Thyroid gland (tissue), 4 donors: ENCODE measurements at regions not wholly inside any gene's neighbourhood (a gene's known extent, or its start where the extent isn't known, plus 50 kb on each side); places are given as distances from the start of the nearest gene placed in this dataset.

Experiments used
- CTCF ChIP-seq, 6 experiments: fragments of 200-600 bp in 3 of 6; fragments of 450-650 bp in 3 of 6; sonication (generic) in 3 of 6; IDR thresholded peaks; one replicate each; pipeline ENCODE4 v1.5.1; 2016 to 2019; ENCODE audit warnings: antibody characterized with exemption in 6 of 6, mild to moderate bottlenecking in 2 of 6, inconsistent platforms in 1 of 6, moderate library complexity in 1 of 6
- POLR2A ChIP-seq, 2 donors: fragments of 450-650 bp; IDR thresholded peaks; one replicate each; pipeline ENCODE4 v1.6.1; 2017; ENCODE audit warnings: antibody characterized with exemption in 2 of 2, mild to moderate bottlenecking in 2 of 2, moderate library complexity in 1 of 2

GRCh38 chr12:111121840-111122239 lies 201.5 kb upstream of the MYL2 start:
- no peak for TF ChIP-seq CTCF (IDR thresholded peaks at IDR 0.05)
- no peak for TF ChIP-seq POLR2A (IDR thresholded peaks at IDR 0.05)
